ENCODE measurements at regions not wholly inside any gene's neighbourhood (a gene's known extent, or its start where the extent isn't known, plus 50 kb on each side); places are given as distances from the start of the nearest gene placed in this dataset.
"Not testable (repeated sequence)": the region's sequence is repeated elsewhere in the genome, so short reads cannot be mapped to it uniquely, and the experiment has no call there.

GRCh38 chr1:88466899-88467580, 217.0 kb upstream of the PKN2 start:
- no peak for DNase-seq (ENCODE audit: low read depth in 2 of 2)

GRCh38 chr1:88472298-88472697, 211.8 kb upstream of the PKN2 start:
- DNase-seq (ENCODE audit: low read depth in 2 of 2) = no peak

GRCh38 chr1:88472714-88473113, 211.4 kb upstream of the PKN2 start:
- no peak for DNase-seq (ENCODE audit: low read depth in 2 of 2)

DNA sequence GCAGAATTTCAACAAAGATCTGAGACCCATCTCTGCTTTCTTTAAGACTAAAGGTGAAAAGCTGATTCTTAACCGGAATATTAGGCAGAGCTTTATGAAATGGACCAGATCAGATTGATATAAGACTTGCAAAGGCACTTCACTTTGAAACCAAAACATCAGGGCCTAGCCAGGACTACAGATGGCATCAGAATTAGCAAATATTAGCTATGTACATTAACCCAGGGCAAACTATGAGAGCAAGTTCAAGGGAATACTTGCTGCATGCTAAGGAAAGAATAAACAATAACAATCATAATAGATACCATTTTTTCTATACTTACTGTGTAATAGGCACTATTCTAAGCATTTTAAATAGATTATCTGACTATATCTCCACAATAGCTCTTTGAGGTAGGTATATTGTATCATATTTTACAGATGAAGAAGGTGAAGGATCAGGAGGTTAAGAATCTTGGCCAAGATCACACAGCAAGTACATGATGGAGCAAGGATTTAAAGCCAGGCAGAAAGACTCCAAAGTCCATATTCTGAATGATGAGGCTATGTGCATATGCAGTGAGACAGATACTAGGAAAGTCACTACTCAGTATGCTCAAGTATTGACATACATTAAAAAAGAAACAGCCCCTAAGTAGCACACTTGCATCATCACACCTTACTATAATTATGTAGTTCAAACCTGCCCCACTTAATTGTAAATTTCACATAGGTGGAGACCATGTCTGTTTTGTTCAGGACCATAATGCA, 209.3 kb upstream of the PKN2 start:
- DNase-seq (ENCODE audit: low read depth in 2 of 2) = no peak

DNA sequence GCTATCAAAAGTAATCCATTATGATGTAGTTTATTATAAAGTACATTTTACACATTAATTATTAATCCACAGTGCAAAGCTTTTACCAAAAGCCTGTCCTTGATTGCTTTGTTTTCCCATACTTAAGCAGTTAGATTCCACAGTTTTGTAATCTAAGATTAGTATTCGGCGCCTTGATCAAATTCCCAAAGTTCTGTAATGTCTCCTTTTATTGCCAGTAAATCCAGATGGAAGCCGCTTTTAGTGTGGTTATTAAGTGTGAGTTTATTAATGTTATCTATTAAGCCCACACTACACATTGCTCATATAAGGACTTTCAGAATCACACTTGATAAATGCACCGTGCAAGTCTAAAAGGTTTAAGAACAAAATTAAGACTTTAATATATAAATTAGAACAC, 199.2 kb upstream of the PKN2 start:
- DNase-seq (ENCODE audit: low read depth in 2 of 2) = no peak

DNA sequence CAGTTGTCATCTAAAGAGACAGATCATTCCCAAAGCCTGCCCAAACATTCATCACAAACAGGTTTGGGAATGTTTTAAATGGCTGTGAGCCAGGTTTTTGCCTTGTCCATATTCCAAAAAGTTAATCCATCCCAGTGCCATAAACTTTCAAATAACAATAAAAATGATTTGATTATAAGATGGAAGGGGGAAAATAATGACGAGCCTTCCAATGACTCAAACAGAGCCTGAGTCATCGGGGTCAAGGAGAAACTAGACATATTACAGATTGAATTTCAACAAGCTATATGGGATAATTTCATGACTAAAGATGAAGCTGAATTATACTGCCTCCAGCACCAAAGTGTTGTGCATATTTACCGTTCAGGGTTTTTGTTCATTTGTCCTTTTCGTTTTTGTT, 195.8 kb upstream of the PKN2 start:
- no peak for DNase-seq (ENCODE audit: low read depth in 2 of 2)

GRCh38 chr1:88490676-88491075, 193.4 kb upstream of the PKN2 start:
- DNase-seq (ENCODE audit: low read depth in 2 of 2) = no peak

- no peak for DNase-seq (ENCODE audit: low read depth in 2 of 2)
These were observed 184.4 kb upstream of the PKN2 start for GRCh38 chr1:88499671-88500070.

DNA sequence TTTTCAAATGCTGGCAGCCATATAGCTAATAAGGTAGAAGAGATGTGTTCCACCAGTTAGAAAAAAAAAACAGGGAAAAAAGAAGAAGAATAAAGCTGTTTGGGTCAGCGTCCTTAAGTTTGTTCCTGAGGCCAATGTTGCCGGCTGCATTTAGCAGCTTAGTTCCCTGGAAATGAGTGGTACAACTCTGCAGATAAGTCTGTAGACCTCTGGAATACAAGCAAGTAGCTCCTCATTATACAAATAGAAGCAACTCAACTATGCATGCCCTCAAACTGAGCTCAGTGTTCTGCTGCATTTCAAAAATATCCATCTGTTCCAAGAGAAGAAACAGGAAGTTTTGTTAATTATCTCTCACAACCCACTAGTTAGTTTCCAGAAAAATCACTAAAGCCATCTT, 181.2 kb upstream of the PKN2 start:
- no peak for DNase-seq (ENCODE audit: low read depth in 2 of 2)

DNA sequence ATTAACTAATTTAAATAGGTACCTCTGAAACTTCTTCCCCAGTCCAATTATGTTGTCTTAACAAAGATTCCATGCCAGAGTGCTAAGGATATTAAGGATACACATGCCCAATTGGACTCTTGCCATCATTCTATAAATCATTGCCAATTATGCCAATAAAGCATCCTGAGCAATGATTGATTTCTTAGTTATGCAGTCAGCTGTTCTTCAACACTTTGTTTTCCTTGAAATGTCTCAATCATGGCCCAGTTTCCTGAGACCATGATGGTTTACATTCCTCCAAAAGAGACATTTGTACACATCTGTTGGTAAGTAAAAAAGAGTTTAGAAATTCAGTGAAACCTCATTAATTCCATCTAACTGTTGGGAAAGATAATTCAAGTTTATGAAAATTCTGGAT, 180.4 kb upstream of the PKN2 start:
- no peak for DNase-seq (ENCODE audit: low read depth in 2 of 2)

GRCh38 chr1:88504601-88505000, 179.5 kb upstream of the PKN2 start:
- DNase-seq (ENCODE audit: low read depth in 2 of 2) = no peak

DNA sequence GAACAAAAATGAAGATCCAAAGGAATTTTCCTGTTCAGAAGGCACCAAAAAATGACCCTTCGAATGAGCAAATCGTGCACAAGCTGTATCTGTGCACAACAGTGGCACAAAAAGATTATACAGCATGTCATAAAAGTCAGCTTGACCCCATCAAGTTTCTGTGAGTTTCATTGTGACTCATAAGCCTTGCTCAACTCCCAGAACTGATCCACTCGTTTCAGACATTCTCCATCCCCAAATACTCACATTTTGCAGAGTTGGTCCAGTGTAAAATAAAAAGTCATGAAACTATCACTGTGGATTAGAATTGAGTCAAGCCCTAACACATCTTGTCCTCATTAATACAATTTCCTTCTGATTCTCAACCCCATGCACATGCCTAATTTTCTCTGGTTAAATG, 174.7 kb upstream of the PKN2 start:
- DNase-seq (ENCODE audit: low read depth in 2 of 2) = no peak

GRCh38 chr1:88514544-88515060, 169.5 kb upstream of the PKN2 start:
- no peak for DNase-seq (ENCODE audit: low read depth in 2 of 2)

DNA sequence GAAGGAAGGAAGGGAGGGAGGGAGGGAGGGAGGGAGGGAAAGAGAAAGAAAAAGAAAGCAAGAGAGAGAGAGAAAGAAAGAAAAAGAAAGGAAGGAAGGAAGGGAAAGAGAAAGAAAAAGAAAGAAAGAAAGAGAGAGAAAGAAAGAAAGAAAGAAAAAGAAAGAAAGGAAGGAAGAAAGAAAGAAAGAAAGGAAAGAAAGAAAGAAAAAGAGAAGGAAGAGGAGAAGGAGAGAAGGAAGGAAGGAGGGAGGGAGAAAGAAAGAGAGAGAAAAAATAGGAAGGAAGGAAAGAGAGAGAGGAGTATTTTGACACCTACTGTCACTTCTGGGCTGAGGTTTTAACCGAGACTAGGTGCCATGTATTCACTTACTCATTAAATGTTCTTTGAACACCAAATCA, 166.6 kb upstream of the PKN2 start:
- DNase-seq (ENCODE audit: low read depth in 2 of 2) = not testable (repeated sequence)

DNA sequence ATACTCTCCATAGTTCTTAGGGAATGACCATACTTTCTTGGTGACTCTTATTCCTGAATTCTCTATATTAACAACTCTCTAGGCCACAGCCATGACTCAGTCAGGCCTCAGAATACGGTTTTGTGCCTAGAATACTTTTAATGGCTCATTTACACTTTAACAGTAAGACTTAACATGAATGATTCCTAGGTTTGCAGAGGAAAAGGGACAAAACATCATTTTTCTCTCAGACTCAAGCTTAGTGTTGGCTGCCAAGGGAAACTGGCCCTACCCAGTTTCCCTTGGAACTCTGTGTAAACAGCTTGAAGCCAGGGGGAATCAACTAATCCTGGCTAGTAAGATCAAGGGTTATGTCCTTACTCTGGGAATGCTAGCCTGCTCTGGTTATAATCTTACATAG, 164.9 kb upstream of the PKN2 start:
- DNase-seq (ENCODE audit: low read depth in 2 of 2) = no peak

- DNase-seq (ENCODE audit: low read depth in 2 of 2) = no peak
These were observed 160.1 kb upstream of the PKN2 start for GRCh38 chr1:88523854-88524528.

DNA sequence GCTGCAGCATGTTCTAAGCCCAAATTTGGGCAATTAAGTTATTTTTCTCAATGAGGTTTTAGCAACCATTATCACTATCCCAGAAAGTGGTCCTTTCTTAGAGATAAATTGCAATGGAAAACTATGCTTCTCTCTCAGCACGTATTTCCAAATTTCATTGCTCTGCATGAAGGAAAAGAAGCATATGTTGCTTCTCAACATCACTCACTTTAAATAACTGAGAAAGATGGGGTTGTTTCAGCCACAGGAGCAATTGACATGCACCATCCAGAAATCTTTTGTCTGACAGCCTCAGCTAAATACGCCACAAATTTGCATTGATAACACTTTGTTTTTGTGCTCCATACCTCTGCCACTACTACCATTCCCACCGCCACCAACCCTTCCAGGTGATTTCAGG, 157.6 kb upstream of the PKN2 start:
- DNase-seq (ENCODE audit: low read depth in 2 of 2) = no peak

DNA sequence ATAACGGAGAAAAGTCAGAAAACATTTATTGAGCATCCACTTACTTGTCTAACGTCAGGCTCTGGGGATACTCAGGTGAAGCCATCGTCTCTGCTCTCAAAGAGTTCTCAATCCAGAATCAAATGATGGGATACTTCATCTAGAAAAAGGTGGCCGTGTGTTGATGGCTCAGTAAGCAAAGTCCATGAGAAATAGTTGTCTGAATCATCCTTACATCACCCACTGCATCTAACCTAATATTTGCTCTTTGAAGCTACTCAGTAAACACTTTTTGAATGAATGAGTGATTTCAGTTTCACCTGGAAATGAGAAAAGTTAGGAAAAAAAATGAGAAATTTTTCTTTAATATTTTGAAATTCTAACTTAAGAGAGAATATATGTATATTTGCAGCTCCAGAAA, 155.3 kb upstream of the PKN2 start:
- no peak for DNase-seq (ENCODE audit: low read depth in 2 of 2)

DNA sequence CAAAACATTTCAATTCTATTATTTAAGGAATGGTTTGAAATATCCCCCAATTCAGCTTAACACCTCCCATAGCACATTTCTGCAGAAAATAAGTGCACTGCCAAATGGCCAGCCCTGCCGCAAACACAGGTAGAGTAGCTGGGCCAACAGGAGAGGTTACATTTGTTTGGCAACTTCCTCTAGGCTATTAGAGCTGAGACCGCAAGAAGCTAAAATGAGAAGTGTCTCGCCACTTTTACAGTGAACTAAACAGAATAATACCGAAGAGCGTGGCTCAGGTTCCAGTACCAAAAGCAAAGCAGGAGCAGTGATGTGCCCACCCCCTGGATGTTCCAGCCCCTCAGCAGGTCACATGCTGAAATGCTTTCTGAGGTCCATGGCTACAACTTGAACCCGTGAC, 154.5 kb upstream of the PKN2 start:
- DNase-seq (ENCODE audit: low read depth in 2 of 2) = no peak

DNA sequence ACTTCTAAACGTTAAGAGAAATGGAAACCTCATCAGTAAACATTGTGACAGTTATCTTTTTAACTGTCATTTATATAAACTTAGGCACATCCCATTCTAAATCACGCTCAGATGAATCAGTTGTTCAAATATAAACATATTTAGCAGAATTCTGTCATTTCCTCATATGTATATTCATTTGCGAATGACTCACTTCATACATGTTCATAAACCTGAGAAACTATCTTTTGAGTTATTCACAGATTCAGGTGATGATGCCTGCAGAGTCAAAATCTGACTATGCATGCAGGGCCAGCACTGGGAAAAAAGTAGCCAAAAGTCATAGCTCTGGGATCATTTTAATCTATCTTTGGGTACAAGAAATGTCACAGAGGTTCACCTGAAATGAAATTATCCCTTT, 153.8 kb upstream of the PKN2 start:
- no peak for DNase-seq (ENCODE audit: low read depth in 2 of 2)

DNA sequence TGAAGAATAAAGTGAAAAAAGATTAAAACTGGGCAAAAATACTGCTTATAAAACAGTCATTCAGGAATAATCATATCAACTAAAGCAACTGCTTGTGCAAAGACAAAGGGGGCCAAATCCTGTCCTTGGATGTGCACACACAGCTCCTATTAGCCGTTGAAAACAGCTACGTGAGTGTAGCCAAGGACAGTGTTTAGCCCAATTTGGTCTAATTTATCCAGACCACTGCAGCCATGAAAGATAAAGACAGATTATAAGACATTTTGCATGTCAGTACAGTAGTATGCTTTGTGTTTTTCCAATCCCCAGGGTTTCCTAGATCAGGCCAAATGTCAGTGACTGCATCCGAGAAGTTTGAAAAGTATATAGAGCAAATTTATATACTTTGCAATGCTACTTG, 146.3 kb upstream of the PKN2 start:
- DNase-seq (ENCODE audit: low read depth in 2 of 2) = no peak

GRCh38 chr1:88538222-88538899, 145.7 kb upstream of the PKN2 start:
- DNase-seq (ENCODE audit: low read depth in 2 of 2) = no peak

Measured in stimulated activated CD4-positive, alpha-beta T cell treated with anti-CD3 and anti-CD28 coated beads, Interleukin-12 subunit alpha, Interleukin-12 subunit beta, amount 100 ng/mL, for 24 hours (primary cell).